Muscle layer of colon (tissue), 2 donors: ENCODE measurements at regions not wholly inside any gene's neighbourhood (a gene's known extent, or its start where the extent isn't known, plus 50 kb on each side); places are given as distances from the start of the nearest gene placed in this dataset.

Experiments used
- H3K27ac ChIP-seq: one replicate; pipeline ENCODE4 v1.7.0; 2013; ENCODE audit warnings: low read depth, mild to moderate bottlenecking, low read length, moderate library complexity
- H3K27me3 ChIP-seq, 2 donors: one replicate each; pipeline ENCODE4 v1.7.0; 2013; ENCODE audit warnings: low read length in 2 of 2, mild to moderate bottlenecking in 2 of 2; ENCODE audit not compliant: insufficient read depth in 2 of 2, control insufficient read depth in 1 of 2
- H3K36me3 ChIP-seq: one replicate; pipeline ENCODE4 v1.7.0; 2013; ENCODE audit warnings: mild to moderate bottlenecking, low read length; ENCODE audit not compliant: insufficient read depth
- H3K4me1 ChIP-seq: one replicate; pipeline ENCODE4 v1.7.0; 2013; ENCODE audit warnings: mild to moderate bottlenecking, low read length; ENCODE audit not compliant: insufficient read depth
- H3K4me3 ChIP-seq, 2 donors: one replicate each; pipeline ENCODE4 v1.7.0; 2013; ENCODE audit warnings: low read length in 2 of 2, low read depth in 1 of 2, mild to moderate bottlenecking in 1 of 2, moderate library complexity in 1 of 2
- H3K9ac ChIP-seq: one replicate; pipeline ENCODE4 v1.7.0; 2013; ENCODE audit warnings: low read length
- H3K9me3 ChIP-seq: one replicate; pipeline ENCODE4 v1.7.0; 2013; ENCODE audit warnings: mild to moderate bottlenecking, low read length
- donor health status: abdominal sarcoma.
- donor health status: Adenocarcinoma of cecum.

- Histone ChIP-seq H3K4me3 (no peak overlapping the region), H3K27me3 (no peaks in the 10 kb centered on the region), H3K9me3 (no peaks in the 10 kb centered on the region), H3K4me1 (peaks cover 19% of the 10 kb centered on the region), H3K9ac (no peak overlapping the region), H3K36me3 (no peaks in the 10 kb centered on the region), H3K27ac (no peak overlapping the region)
Observed at GRCh38 chr9:89663614-89663970, 58.8 kb downstream of the GADD45G start.

GRCh38 chr9:89664010-89664409, 59.2 kb downstream of the GADD45G start:
- no peak overlapping the region for H3K27ac ChIP-seq
- no peaks in the 10 kb centered on the region for H3K36me3 ChIP-seq
- no peaks in the 10 kb centered on the region for H3K27me3 ChIP-seq
- H3K4me3 ChIP-seq, result no peak overlapping the region
- H3K9me3 ChIP-seq, result no peaks in the 10 kb centered on the region
- no peak overlapping the region for H3K9ac ChIP-seq
- peaks cover 19% of the 10 kb centered on the region for H3K4me1 ChIP-seq

DNA sequence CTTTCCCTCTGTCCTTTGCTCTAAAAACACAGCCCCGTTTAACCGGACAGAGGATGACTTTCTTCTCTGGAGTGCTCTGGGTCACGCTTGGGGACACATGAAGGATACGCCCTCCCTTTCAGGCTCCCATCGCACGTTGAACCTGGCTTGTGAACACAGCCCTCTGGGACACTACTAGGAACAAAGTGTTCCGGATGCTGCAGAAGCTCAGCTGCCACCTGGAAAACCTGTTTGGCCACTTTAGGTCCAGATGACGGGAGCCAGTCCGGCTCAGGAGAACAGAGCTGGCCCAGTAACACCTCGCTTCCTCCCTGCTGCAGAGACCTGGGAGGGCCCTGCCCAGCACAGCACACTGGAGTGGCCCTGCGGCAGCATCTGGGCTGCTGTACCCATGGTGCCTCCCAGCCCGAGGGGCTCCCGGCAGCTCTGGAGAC, 60.1 kb downstream of the GADD45G start:
- Histone ChIP-seq H3K27me3 (no peaks in the 10 kb centered on the region), H3K36me3 (no peaks in the 10 kb centered on the region), H3K9me3 (no peaks in the 10 kb centered on the region), H3K9ac (no peak overlapping the region), H3K4me1 (peaks cover 19% of the 10 kb centered on the region), H3K4me3 (no peak overlapping the region), H3K27ac (no peak overlapping the region)

- Histone ChIP-seq H3K27ac (no peak overlapping the region), H3K27me3 (no peaks in the 10 kb centered on the region), H3K4me3 (no peak overlapping the region), H3K36me3 (no peaks in the 10 kb centered on the region), H3K9ac (no peak overlapping the region), H3K4me1 (peaks cover 13% of the 10 kb centered on the region), H3K9me3 (no peaks in the 10 kb centered on the region)
Observed at GRCh38 chr9:89666364-89666763, 61.6 kb downstream of the GADD45G start.

DNA sequence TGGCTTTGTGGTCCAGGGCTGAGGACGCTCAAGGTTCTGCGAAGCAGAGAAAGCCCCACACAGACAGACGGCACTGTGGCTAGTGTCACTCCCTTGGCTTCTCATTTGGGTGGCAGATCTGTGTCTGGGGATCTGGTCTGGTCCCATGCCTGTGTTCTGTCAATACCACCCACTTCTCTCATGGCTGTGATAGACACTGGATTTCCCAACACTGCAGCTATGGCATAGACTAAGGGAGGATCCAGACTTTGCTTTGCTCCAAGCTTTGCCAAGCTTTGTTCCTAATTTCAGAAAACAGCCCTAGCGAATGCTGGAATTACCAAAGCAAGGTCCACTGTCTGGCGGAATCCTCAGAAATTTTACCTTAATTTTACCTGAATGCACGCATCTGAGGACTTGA, 62.1 kb downstream of the GADD45G start:
- no peaks in the 10 kb centered on the region for H3K36me3 ChIP-seq
- H3K4me1 ChIP-seq, result peaks cover 7% of the 10 kb centered on the region
- no peak overlapping the region for H3K9ac ChIP-seq
- H3K9me3 ChIP-seq, result no peaks in the 10 kb centered on the region
- H3K27ac ChIP-seq, result no peak overlapping the region
- no peak overlapping the region for H3K4me3 ChIP-seq
- no peaks in the 10 kb centered on the region for H3K27me3 ChIP-seq

DNA sequence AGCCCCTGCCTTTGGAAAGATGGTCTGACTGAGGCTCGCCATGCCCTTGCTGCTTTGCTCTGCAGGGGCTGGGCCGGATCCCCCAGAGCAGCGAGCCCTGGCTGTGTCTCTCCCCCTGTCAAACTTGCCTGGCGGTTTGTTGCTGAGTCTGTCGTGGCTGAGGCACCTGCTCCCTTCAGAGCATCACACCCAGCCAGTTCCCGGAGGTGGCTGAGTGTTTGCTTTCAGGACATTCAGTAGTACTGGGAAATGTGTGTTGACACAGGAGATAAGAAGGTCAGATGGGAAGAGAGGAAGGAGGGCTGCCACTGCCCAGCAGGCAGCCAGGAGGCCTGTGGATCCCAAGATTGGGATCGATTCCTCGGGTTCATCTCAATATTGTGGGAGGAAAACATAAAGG, 62.9 kb downstream of the GADD45G start:
- no peaks in the 10 kb centered on the region for H3K27me3 ChIP-seq
- no peak overlapping the region for H3K9ac ChIP-seq
- peaks cover 6% of the 10 kb centered on the region for H3K4me1 ChIP-seq
- H3K9me3 ChIP-seq, result no peaks in the 10 kb centered on the region
- no peaks in the 10 kb centered on the region for H3K36me3 ChIP-seq
- H3K4me3 ChIP-seq, result no peak overlapping the region
- H3K27ac ChIP-seq, result no peak overlapping the region

DNA sequence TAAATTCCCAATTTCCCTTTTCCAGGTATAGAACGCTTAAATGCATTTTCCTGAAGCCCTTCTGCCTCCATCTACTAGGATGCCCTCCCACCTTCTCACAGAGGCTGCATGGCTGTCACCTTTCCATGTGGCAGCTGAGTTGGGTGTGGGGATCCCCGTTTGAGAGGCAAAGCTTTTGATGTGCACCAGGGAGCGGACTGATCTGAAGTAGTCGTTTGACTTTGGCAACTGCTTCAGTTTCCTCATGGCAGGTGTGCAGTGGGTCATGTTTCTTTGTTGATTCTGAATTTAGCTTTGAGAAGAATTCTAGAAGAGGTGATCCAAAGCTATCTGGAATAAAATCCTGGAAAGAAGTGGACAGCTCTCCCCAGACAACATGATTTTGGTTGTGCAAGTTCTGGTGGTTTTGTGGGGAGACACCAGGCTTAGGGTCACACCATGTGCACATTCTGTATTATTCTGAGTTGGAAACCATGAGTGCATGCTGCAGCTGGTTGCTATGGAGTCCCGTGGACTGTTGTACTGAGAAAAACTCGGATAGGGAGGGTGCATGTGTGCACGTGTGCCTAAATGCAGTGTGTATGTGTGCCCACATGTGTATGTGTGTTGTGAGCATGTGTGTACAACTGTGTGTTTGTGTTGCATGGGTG, 63.5 kb downstream of the GADD45G start:
- Histone ChIP-seq H3K36me3 (no peaks in the 10 kb centered on the region), H3K27me3 (no peaks in the 10 kb centered on the region), H3K9ac (no peak overlapping the region), H3K27ac (no peak overlapping the region), H3K4me1 (peaks cover under 1% of the 10 kb centered on the region), H3K9me3 (no peaks in the 10 kb centered on the region), H3K4me3 (no peak overlapping the region)

- H3K9ac ChIP-seq, result no peak overlapping the region
- H3K27me3 ChIP-seq, result no peaks in the 10 kb centered on the region
- H3K27ac ChIP-seq, result no peak overlapping the region
- H3K4me3 ChIP-seq, result no peak overlapping the region
- no peaks in the 10 kb centered on the region for H3K36me3 ChIP-seq
- no peaks in the 10 kb centered on the region for H3K4me1 ChIP-seq
- H3K9me3 ChIP-seq, result no peaks in the 10 kb centered on the region
Observed at GRCh38 chr9:89668866-89669246, 64.0 kb downstream of the GADD45G start.

DNA sequence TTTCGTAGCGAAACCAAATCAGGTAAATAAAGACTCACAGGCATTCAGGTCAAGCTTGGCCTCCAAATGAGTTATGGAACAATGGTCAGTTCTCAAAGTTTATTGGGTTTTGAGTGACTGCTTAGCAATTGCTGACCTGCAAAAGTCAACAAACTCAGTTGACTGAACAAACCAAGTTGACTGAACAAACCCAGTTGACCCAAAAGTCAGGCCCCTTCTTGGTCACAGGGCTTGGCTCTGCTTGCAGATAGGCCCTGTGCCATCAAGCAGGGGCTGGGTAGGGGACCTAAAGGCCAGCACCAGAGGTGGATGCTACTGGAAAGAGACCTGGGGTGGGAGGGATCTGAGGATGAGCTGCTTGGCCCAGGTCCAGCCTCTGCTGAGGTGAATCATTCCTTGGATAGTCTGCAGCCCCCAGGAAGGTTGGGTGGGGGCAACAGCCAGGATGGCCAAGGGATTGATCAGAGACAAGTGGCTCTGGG, 64.6 kb downstream of the GADD45G start:
- no peaks in the 10 kb centered on the region for H3K36me3 ChIP-seq
- H3K27ac ChIP-seq, result no peak overlapping the region
- H3K9me3 ChIP-seq, result no peaks in the 10 kb centered on the region
- no peak overlapping the region for H3K9ac ChIP-seq
- H3K4me1 ChIP-seq, result no peaks in the 10 kb centered on the region
- no peaks in the 10 kb centered on the region for H3K27me3 ChIP-seq
- no peak overlapping the region for H3K4me3 ChIP-seq

- Histone ChIP-seq H3K27me3 (no peaks in the 10 kb centered on the region), H3K9me3 (no peaks in the 10 kb centered on the region), H3K4me3 (no peak overlapping the region), H3K4me1 (peaks cover under 1% of the 10 kb centered on the region), H3K27ac (no peak overlapping the region), H3K36me3 (no peaks in the 10 kb centered on the region), H3K9ac (no peak overlapping the region)
Observed at GRCh38 chr9:89670114-89670513, 65.3 kb downstream of the GADD45G start.

DNA sequence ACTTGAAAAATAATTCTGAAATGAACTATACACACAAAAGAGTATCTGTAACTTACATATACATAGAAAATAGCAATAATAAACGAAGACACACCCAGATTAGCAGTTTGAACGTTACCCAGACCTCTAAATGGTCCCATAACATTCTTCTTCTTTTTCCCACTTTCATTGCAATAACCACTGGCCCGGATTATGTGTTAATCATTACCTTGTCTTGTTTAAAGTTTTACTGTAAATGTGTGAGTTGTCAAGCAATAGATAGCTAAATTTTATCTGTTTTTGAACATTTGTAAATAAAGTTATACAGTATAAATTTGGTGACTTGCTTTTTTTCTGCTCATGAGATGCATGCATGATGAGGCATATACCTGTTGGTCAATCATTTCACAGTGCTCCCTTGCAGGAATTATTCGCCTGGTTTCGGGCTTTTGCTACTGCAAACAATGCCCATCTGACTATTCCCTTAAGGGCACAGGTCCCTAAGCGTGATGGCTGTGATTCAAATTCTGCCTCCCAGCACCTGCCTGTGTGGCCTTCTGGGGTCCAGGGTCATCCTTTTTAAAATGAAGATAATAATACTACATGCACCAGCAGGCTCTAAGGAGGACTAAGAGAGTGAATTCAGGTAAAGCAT, 66.1 kb downstream of the GADD45G start:
- H3K4me3 ChIP-seq, result no peak overlapping the region
- H3K27ac ChIP-seq, result no peak overlapping the region
- H3K9ac ChIP-seq, result no peak overlapping the region
- no peaks in the 10 kb centered on the region for H3K36me3 ChIP-seq
- H3K27me3 ChIP-seq, result no peaks in the 10 kb centered on the region
- H3K9me3 ChIP-seq, result no peaks in the 10 kb centered on the region
- H3K4me1 ChIP-seq, result peaks cover 8% of the 10 kb centered on the region

DNA sequence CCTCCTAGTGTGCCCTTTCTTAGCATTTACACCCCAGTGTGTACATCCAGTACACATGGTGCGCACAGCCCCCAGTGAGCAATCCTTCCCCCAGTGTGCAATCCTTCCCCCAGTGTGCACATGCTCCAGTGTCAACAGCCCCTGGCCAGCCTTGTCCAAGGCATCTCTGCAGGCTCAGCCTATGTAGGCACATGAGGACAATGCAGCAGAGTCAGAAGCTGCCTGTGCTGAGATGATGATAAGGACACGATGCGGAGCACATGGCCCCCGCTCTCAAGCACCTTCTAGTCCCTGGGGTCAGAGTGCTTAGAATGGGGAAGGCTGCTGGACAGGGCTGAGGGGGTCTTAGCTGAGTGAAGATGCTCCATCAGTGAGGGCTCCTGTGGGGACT, 69.8 kb downstream of the GADD45G start:
- Histone ChIP-seq H3K27me3 (no peaks in the 10 kb centered on the region), H3K27ac (no peak overlapping the region), H3K4me1 (peaks cover 21% of the 10 kb centered on the region), H3K9me3 (no peaks in the 10 kb centered on the region), H3K9ac (no peak overlapping the region), H3K36me3 (no peaks in the 10 kb centered on the region), H3K4me3 (no peak overlapping the region)
